KMS-11 (cell line): ENCODE measurements at regions not wholly inside any gene's neighbourhood (a gene's known extent, or its start where the extent isn't known, plus 50 kb on each side); places are given as distances from the start of the nearest gene placed in this dataset.

Source experiments
- H2AFZ ChIP-seq: fragments of 200-600 bp; sonication (generic); 2 replicates; pipeline ENCODE4 v1.6.1; 2016; ENCODE audit warnings: antibody characterized with exemption, mixed run types, low read depth
- H3K27ac ChIP-seq: fragments of 200-600 bp; sonication (generic); 2 replicates; pipeline ENCODE4 v1.6.1; 2016; ENCODE audit warnings: mild to moderate bottlenecking, mixed run types
- H3K27me3 ChIP-seq: fragments of 200-600 bp; sonication (generic); 2 replicates; pipeline ENCODE4 v1.6.1; 2017; ENCODE audit warnings: mild to moderate bottlenecking, low read depth, mixed run types, moderate library complexity; ENCODE audit not compliant: insufficient read depth
- H3K36me3 ChIP-seq: fragments of 200-600 bp; sonication (generic); 2 replicates; pipeline ENCODE4 v1.6.1; 2017; ENCODE audit warnings: mild to moderate bottlenecking, mixed run types; ENCODE audit not compliant: insufficient read depth
- H3K4me1 ChIP-seq: fragments of 200-600 bp; sonication (generic); 2 replicates; pipeline ENCODE4 v1.6.1; 2016; ENCODE audit warnings: mild to moderate bottlenecking, low read depth, mixed run types; ENCODE audit not compliant: poor library complexity, severe bottlenecking
- H3K4me2 ChIP-seq: fragments of 200-600 bp; sonication (generic); 2 replicates; pipeline ENCODE4 v1.7.0; 2016; ENCODE audit warnings: mild to moderate bottlenecking, mixed run types
- H3K4me3 ChIP-seq: fragments of 200-600 bp; sonication (generic); IDR thresholded peaks from 2 replicates; pipeline ENCODE4 v1.6.1; 2017; ENCODE audit warnings: low read depth, low read length, mixed read lengths; ENCODE audit not compliant: insufficient read depth
- H3K79me2 ChIP-seq: fragments of 200-600 bp; sonication (generic); 2 replicates; pipeline ENCODE4 v1.6.1; 2016; ENCODE audit warnings: low read depth, mixed run types; ENCODE audit not compliant: insufficient read depth
- H3K9ac ChIP-seq: fragments of 200-600 bp; sonication (generic); 2 replicates; pipeline ENCODE4 v1.6.1; 2016; ENCODE audit warnings: mild to moderate bottlenecking, mixed run types
- H4K20me1 ChIP-seq: fragments of 200-600 bp; sonication (generic); 2 replicates; pipeline ENCODE4 v1.6.1; 2016; ENCODE audit warnings: mild to moderate bottlenecking, mixed run types; ENCODE audit not compliant: insufficient read depth
- CTCF ChIP-seq: fragments of 200-600 bp; sonication (generic); conservative IDR thresholded peaks from 2 replicates; pipeline ENCODE4 v1.6.1; 2017; ENCODE audit warnings: low read depth, mild to moderate bottlenecking, antibody characterized with exemption, low read length, moderate library complexity, mixed read lengths

- Histone ChIP-seq H3K27ac (no peak overlapping the region), H4K20me1 (no peaks in the 10 kb centered on the region), H3K4me3 (no peak overlapping the region), H3K4me1 (no peaks in the 10 kb centered on the region), H3K36me3 (no peaks in the 10 kb centered on the region), H3K9ac (no peak overlapping the region), H2AFZ (no peak overlapping the region), H3K27me3 (no peaks in the 10 kb centered on the region), H3K79me2 (no peaks in the 10 kb centered on the region), H3K4me2 (no peak overlapping the region)
- TF ChIP-seq CTCF: no peak
These were observed 593.5 kb downstream of the KCTD12 start for GRCh38 chr13:76292726-76293125.

- no peak overlapping the region for H3K4me2 ChIP-seq
- H3K4me3 ChIP-seq: no peak overlapping the region
- H3K27me3 ChIP-seq: no peaks in the 10 kb centered on the region
- H2AFZ ChIP-seq: no peak overlapping the region
- H3K79me2 ChIP-seq: no peaks in the 10 kb centered on the region
- no peak for TF ChIP-seq CTCF
- no peak overlapping the region for H3K27ac ChIP-seq
- H3K36me3 ChIP-seq: no peaks in the 10 kb centered on the region
- no peak overlapping the region for H3K9ac ChIP-seq
- no peaks in the 10 kb centered on the region for H3K4me1 ChIP-seq
- H4K20me1 ChIP-seq: no peaks in the 10 kb centered on the region
These were observed 594.2 kb downstream of the KCTD12 start for GRCh38 chr13:76292031-76292430.

GRCh38 chr13:76289558-76289957, 596.6 kb downstream of the KCTD12 start:
- H3K9ac ChIP-seq: no peak overlapping the region
- H2AFZ ChIP-seq: no peak overlapping the region
- no peaks in the 10 kb centered on the region for H3K36me3 ChIP-seq
- no peaks in the 10 kb centered on the region for H3K27me3 ChIP-seq
- no peak overlapping the region for H3K27ac ChIP-seq
- H3K4me1 ChIP-seq: peaks cover 15% of the 10 kb centered on the region
- TF ChIP-seq CTCF: no peak
- H3K4me3 ChIP-seq: no peak overlapping the region
- H3K79me2 ChIP-seq: no peaks in the 10 kb centered on the region
- H3K4me2 ChIP-seq: no peak overlapping the region
- no peaks in the 10 kb centered on the region for H4K20me1 ChIP-seq

GRCh38 chr13:76286178-76286577, 600.0 kb downstream of the KCTD12 start:
- Histone ChIP-seq H3K9ac (no peak overlapping the region), H3K36me3 (no peaks in the 10 kb centered on the region), H3K27me3 (no peaks in the 10 kb centered on the region), H3K27ac (no peak overlapping the region), H3K79me2 (no peaks in the 10 kb centered on the region), H3K4me3 (no peak overlapping the region), H4K20me1 (no peaks in the 10 kb centered on the region), H3K4me1 (peaks cover 15% of the 10 kb centered on the region), H2AFZ (no peak overlapping the region), H3K4me2 (peak overlapping the region; percentile 7; the same call in 1 of the 2 replicates)
- TF ChIP-seq CTCF: no peak
